SU-DHL-6 (cell line): ENCODE measurements at regions not wholly inside any gene's neighbourhood (a gene's known extent, or its start where the extent isn't known, plus 50 kb on each side); places are given as distances from the start of the nearest gene placed in this dataset.

Experiments used
- H2AFZ ChIP-seq: fragments of 200-600 bp; sonication (generic); 2 replicates; pipeline ENCODE4 v1.6.1; 2014; ENCODE audit warnings: low read depth, mild to moderate bottlenecking, moderate library complexity, mixed read lengths, antibody characterized with exemption, low read length; ENCODE audit not compliant: severe bottlenecking
- H3F3A ChIP-seq: fragments of 200-600 bp; shearing (Covaris generic); 2 replicates; pipeline ENCODE4 v1.6.0; 2016; ENCODE audit warnings: antibody characterized with exemption, mild to moderate bottlenecking; ENCODE audit not compliant: insufficient read depth
- H3K27ac ChIP-seq: fragments of 200-600 bp; sonication (generic); 2 replicates; pipeline ENCODE4 v1.5.1; 2016; ENCODE audit warnings: low read depth, mild to moderate bottlenecking, low read length, moderate library complexity, mixed read lengths
- H3K27me3 ChIP-seq: fragments of 200-600 bp; sonication (generic), shearing (Covaris generic); 2 replicates; pipeline ENCODE4 v1.6.0; 2014; ENCODE audit warnings: mild to moderate bottlenecking, low read length
- H3K36me3 ChIP-seq: fragments of 200-600 bp; sonication (generic); 2 replicates; pipeline ENCODE4 v1.6.1; 2014; ENCODE audit warnings: mild to moderate bottlenecking, low read length, mixed read lengths
- H3K4me2 ChIP-seq: fragments of 300-600, 200-600 bp; shearing (Covaris generic), sonication (generic); 2 replicates; pipeline ENCODE4 v1.6.0; 2014; ENCODE audit warnings: low read length, low read depth, mild to moderate bottlenecking; ENCODE audit not compliant: poor library complexity, severe bottlenecking
- H3K4me3 ChIP-seq: fragments of 200-600 bp; sonication (generic); 2 replicates; pipeline ENCODE4 v1.5.1; 2014; ENCODE audit warnings: antibody characterized with exemption, low read length, mild to moderate bottlenecking, mixed read lengths; ENCODE audit not compliant: insufficient read depth, poor library complexity, severe bottlenecking
- H3K79me2 ChIP-seq: fragments of 200-600 bp; sonication (generic); 2 replicates; pipeline ENCODE4 v1.6.1; 2014; ENCODE audit warnings: mild to moderate bottlenecking, low read length, moderate library complexity; ENCODE audit not compliant: insufficient read depth
- H3K9ac ChIP-seq: fragments of 200-600 bp; sonication (generic); 2 replicates; pipeline ENCODE4 v1.7.0; 2014; ENCODE audit warnings: mild to moderate bottlenecking, low read length
- H3K9me2 ChIP-seq: fragments of 200-600 bp; sonication (generic); replicated peaks from 2 replicates; pipeline ENCODE4 v1.6.1; 2014; ENCODE audit warnings: low read length; ENCODE audit not compliant: insufficient read depth
- H3K9me3 ChIP-seq: fragments of 200-600 bp; sonication (generic); 2 replicates; pipeline ENCODE4 v1.6.1; 2014; ENCODE audit warnings: low read length, mixed read lengths; ENCODE audit not compliant: insufficient read depth
- H4K20me1 ChIP-seq: fragments of 200-600 bp; sonication (generic); 2 replicates; pipeline ENCODE4 v1.6.1; 2014; ENCODE audit warnings: low read depth, mild to moderate bottlenecking, antibody characterized with exemption, low read length, moderate library complexity, mixed read lengths
- CTCF ChIP-seq: fragments of 200-600 bp; sonication (generic); IDR thresholded peaks from one replicate; pipeline ENCODE4 v1.5.1; 2017; ENCODE audit warnings: antibody characterized with exemption, mild to moderate bottlenecking, low read length, moderate library complexity; ENCODE audit not compliant: insufficient read depth, poor library complexity, severe bottlenecking
- EZH2phosphoT487 ChIP-seq: fragments of 200-600 bp; sonication (generic), shearing (Covaris generic); conservative IDR thresholded peaks from 2 replicates; pipeline ENCODE4 v1.6.1; 2018; ENCODE audit warnings: mild to moderate bottlenecking, antibody characterized with exemption, low read length, moderate library complexity, mixed read lengths

GRCh38 chr5:126192226-126192625 lies 231.0 kb upstream of the GRAMD2B start:
- no peak overlapping the region for H3K4me2 ChIP-seq
- H2AFZ ChIP-seq: no peak overlapping the region
- no peak overlapping the region for H3K4me3 ChIP-seq
- H3K27me3 ChIP-seq: no peaks in the 10 kb centered on the region
- H3F3A ChIP-seq: no peaks in the 10 kb centered on the region
- no peak for TF ChIP-seq CTCF
- no peak for TF ChIP-seq EZH2phosphoT487
- no peaks in the 10 kb centered on the region for H4K20me1 ChIP-seq
- H3K9me2 ChIP-seq: 0 out of 2 replicates have a peak, but pooled peaks cover 3% of the 10 kb centered on the region
- H3K36me3 ChIP-seq: no peaks in the 10 kb centered on the region
- no peak overlapping the region for H3K27ac ChIP-seq
- no peak overlapping the region for H3K9ac ChIP-seq
- no peaks in the 10 kb centered on the region for H3K9me3 ChIP-seq
- H3K79me2 ChIP-seq: no peaks in the 10 kb centered on the region

- Histone ChIP-seq H3K4me2 (no peak overlapping the region), H4K20me1 (no peaks in the 10 kb centered on the region), H3K9me3 (no peaks in the 10 kb centered on the region), H3K9ac (no peak overlapping the region), H3K27me3 (no peaks in the 10 kb centered on the region), H3K9me2 (0 out of 2 replicates have a peak, but pooled peaks cover 3% of the 10 kb centered on the region), H3K4me3 (no peak overlapping the region), H2AFZ (no peak overlapping the region), H3K79me2 (no peaks in the 10 kb centered on the region), H3K27ac (no peak overlapping the region), H3K36me3 (no peaks in the 10 kb centered on the region), H3F3A (no peaks in the 10 kb centered on the region)
- TF ChIP-seq EZH2phosphoT487: no peak
- TF ChIP-seq CTCF: no peak
Observed at GRCh38 chr5:126195410-126196100, 227.7 kb upstream of the GRAMD2B start.

- H3K4me3 ChIP-seq: no peak overlapping the region
- H3K9ac ChIP-seq: no peak overlapping the region
- no peaks in the 10 kb centered on the region for H3K36me3 ChIP-seq
- no peak overlapping the region for H2AFZ ChIP-seq
- H3K79me2 ChIP-seq: no peaks in the 10 kb centered on the region
- no peaks in the 10 kb centered on the region for H4K20me1 ChIP-seq
- no peak overlapping the region for H3K4me2 ChIP-seq
- no peaks in the 10 kb centered on the region for H3K27me3 ChIP-seq
- no peaks in the 10 kb centered on the region for H3K9me3 ChIP-seq
- no peak overlapping the region for H3K27ac ChIP-seq
- TF ChIP-seq EZH2phosphoT487: no peak
- 0 out of 2 replicates have a peak, but pooled peaks cover 3% of the 10 kb centered on the region for H3K9me2 ChIP-seq
- H3F3A ChIP-seq: no peaks in the 10 kb centered on the region
Observed at GRCh38 chr5:126198531-126198930, 224.7 kb upstream of the GRAMD2B start.

- Histone ChIP-seq H3K27ac (no peak overlapping the region), H3K9me2 (no peaks in the 10 kb centered on the region), H4K20me1 (no peaks in the 10 kb centered on the region), H3K79me2 (no peaks in the 10 kb centered on the region), H2AFZ (no peak overlapping the region), H3K27me3 (no peaks in the 10 kb centered on the region), H3K9ac (no peak overlapping the region), H3K4me2 (no peak overlapping the region), H3K4me3 (no peak overlapping the region), H3K9me3 (no peaks in the 10 kb centered on the region), H3K36me3 (no peaks in the 10 kb centered on the region), H3F3A (no peaks in the 10 kb centered on the region)
- no peak for TF ChIP-seq EZH2phosphoT487
Observed at GRCh38 chr5:126199467-126199866, 223.7 kb upstream of the GRAMD2B start.
